Activated CD4-positive, alpha-beta T cell treated with anti-CD3 and anti-CD28 coated beads for 24 hours (primary cell): ENCODE measurements at regions not wholly inside any gene's neighbourhood (a gene's known extent, or its start where the extent isn't known, plus 50 kb on each side); places are given as distances from the start of the nearest gene placed in this dataset.
"Not testable (repeated sequence)": the region's sequence is repeated elsewhere in the genome, so short reads cannot be mapped to it uniquely, and the experiment has no call there.

Source experiments
- DNase-seq, 2 donors: peaks; one replicate each; pipeline ENCODE4 v3.0.0-alpha.2; 2020; ENCODE audit warnings: low read depth in 2 of 2

DNA sequence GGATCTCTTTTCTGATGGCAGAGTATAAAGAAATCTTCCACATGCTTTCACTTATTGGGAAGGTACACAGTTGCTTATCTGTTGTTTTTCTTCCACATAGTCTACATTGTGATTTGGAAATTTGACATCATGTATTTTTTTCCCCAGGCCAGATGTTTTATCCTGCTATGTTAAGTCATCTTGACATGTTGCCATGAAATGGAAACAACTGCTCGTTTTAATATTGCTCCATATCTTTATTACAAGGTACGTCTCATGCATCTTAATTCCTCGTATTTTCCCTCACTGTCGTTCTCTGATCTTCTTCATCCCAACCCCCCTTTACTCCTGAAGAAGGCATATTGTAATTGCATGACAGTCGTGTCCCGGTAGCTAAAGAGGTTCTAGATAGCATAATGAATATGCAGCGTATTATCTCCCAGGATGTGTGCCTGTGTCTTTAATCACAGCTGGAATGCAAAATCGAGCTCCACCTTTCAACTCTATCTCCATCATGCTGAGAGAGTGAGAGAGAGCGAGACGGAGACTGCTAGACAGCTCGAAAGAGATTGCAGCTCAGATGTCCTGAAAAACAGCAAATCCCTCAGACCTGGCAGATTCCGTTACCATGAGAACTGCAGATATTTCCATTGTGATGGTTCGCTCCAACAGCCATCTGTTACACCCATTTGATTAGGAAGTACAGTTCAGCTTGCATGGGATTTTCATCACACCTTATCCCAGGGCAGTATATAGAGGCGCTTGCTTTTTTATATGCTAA lies 281.7 kb downstream of the TMEM38B start:
- DNase-seq: no peak

DNA sequence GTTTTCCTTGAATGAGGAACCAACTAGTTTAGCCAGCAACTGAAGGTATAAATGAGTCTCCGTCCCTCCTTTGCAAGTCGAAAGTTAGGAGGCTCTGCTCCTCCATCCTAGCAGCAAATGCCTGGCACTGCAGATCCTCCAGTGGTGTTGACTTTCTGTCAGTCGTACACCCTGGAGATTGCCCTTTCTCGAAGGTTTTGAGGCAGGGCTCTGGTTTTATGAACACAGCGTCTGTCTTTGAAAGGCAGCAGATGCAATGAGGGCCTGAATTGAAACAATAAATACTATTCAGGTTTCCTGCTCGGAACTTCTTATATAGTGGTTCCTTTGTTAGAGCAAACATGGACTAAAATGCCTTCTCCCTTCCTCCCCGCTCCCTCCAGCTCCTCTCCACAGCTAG lies 284.0 kb downstream of the TMEM38B start:
- no peak for DNase-seq

DNA sequence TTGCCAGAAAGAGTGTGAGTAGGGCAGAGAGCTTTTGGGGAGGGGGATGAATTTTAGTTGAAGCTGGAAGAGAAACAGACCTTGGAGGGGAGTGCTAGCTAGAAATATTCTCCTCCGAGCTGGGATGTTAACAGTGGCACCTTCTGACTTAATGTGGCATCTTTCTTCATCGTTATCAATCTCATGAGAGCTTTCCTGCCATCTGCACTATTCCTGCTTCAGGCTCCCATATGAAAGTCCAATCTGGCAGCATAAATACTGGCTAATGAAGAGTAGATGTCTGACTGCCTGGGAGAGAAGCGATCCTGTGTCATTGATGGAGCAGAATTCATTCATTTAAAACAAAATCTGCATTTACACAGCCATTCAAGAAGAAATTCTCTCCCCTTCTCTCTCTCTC lies 284.5 kb downstream of the TMEM38B start:
- DNase-seq: no peak

DNA sequence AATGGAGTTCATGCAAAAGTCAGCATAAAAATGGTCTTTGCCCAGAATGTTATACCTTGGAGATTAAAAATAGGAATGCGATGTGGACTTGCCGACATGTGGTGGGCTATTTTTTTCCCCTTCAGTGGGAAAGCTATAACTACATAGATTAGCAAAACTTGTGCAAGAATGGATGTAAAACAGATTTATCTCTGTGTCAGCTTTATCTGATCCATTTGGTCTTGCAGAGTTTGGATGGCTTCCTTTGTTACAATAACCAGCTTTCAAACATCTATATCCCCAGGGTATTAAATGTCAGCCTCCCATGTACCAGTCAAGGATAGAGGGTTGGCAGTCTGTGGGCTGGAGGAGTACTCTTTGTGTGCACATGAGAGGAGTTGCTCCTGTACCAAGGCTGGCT lies 284.9 kb downstream of the TMEM38B start:
- DNase-seq: no peak

DNA sequence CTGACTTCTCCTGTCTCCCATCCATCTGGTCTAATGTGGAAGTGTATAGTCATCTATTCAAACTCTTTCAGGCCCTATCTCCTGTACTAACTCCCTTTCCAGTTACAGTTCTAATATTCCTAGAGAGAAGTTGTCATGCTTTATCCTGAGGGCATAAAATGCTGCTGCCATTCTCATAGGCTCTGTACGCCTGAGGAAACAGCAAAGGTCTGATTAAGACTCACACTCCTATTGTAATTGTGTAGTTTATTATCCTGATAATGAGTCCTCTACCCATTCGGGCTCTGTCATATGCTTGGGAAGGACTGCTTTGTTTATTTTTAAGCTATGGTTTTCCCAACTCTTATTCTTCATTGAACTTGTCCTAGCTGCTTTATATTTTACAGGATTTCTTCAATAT lies 290.4 kb downstream of the TMEM38B start:
- no peak for DNase-seq

DNA sequence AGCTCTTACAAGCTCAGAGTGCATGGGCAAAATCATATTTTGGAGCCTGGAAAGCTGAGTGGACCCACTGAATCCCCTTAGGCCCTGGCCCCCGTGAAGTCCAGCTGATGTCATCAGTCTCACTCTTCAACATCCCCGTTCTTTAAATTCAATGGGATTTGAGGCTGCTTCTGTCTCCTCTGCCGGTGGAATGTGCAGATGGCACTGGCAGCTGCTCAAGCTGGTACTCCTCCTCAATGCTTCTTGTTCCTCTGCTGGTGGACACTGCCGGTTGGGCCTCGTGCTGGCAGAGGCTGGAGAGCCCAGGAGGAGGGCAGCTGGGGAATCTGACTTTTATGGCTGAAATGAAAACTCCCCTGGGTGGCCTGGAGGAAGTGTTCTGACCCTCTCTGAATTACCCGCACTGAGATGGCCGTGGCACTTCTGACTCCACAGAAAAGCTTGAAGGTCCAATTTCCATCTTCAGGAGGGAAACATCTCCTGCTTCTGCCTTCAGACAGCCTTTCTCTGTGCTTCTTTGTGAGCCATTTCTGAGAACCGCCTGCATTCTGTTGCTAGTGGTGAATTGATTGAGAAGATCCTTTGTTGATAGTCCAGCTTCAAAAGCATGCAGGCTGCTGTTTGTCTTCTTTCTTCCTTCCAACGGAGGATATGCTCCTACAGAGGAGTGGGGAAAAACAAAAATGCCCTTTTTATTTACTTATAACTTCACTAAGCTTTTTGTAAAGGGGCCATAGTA lies 298.9 kb downstream of the TMEM38B start:
- DNase-seq: no peak

DNA sequence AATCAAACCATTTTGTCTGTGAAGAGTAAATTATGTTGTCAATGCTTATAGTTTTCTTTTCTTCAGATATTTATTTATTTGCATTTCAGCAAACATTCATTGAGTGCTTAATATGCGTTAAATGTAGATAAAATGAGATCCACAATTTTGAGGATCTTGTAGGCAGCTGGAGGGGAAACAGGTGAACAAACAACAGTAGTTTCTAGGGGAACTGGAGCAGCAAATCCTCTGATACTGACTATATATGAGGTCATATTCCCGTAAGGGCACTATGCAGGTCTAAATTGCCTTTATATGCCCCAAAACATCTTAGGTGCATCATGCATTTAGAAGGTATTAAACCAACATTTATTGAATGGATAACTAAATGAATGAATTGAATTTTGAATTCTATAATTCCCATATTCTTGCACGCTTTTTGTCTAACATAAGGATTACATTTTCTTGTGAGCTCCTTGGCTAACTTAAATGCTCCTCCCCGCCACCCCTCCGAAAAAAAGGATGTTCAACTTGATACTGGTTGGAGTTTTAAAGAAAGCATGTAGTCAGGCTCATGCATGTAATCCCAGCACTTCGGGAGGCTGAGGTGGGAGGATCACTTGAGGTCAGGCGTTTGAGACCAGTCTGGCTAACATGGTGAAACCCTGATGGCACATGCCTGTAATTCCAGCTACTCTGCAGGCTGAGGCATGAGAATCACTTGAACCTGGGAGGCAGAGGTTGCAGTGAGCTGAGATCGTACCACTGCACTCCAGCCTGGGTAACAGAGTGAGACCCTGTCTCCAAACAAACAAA lies 299.8 kb downstream of the TMEM38B start:
- no peak for DNase-seq

DNA sequence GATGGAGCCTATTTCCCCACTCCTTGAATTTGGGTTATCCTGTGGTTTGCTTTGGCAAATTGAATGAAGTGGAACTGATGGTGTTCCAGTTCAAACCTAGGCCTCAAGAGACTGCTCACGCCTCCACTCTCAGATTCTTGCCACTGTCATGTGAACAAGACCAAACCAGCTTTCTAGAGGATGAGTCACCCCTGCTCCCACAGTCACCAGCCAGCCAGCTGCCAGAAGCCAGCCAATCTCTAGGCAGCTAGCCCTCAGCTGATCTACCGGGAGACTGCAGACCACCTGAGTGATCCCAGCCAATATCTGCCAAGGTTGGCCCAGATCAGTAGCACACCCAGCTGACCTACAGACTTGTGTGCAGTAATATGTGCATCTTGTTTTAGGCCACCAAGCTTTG lies 300.6 kb downstream of the TMEM38B start:
- DNase-seq: no peak

DNA sequence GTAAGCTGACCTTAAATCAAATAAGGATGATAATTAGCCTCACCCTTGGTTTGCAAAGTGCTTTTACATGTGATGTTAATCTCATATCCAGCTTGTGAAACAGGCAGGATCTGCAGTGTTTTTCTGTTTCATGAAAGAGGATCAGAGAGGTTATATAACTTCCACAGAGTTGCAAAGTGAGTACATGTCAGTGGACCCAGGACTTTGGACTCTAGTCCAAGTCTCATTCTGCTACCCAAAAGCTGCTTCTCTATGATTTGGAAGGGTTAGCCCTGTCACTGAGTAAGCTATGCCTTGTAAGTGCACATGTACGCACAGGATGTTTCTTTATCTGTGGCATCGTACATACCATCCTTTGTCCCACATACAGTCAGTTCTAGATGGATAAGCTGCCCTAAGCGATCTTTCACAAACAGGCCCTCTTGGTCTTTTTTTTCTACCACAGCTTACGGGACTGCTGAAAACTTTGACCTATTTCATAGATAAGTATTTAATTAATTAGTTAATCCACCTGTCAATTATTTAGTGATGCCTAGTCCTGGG lies 322.9 kb downstream of the TMEM38B start:
- no peak for DNase-seq

DNA sequence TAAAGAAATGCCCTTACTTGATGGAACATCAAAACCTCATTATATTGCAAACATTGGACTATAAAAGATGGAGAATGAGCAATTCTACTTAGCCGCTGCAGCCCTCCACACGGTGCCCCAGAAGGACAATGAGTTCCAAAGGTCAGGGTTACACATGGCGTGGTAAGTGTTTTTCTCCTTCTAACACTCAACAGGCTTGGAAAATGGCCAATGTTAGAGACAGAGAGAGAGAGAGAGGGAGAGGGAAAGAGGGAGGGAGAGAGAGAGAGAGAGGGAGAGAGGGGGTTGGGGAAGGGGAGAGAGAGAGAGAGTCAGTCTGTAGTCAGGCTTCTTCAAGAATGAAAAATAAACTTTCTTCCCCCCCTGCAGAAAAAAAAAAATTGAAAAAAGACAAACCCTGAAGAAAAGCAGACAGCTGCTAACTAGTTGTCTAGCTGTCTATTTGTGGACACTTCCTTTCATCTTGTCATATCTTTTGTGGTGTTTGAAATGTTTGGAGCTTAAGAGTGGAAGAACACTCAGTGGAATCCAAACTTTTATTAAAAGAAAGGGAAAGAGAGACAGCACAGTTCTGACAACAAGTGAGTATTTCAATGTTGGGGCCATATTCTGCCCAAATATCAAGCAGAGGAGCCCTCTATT lies 324.8 kb downstream of the TMEM38B start:
- no peak for DNase-seq

DNA sequence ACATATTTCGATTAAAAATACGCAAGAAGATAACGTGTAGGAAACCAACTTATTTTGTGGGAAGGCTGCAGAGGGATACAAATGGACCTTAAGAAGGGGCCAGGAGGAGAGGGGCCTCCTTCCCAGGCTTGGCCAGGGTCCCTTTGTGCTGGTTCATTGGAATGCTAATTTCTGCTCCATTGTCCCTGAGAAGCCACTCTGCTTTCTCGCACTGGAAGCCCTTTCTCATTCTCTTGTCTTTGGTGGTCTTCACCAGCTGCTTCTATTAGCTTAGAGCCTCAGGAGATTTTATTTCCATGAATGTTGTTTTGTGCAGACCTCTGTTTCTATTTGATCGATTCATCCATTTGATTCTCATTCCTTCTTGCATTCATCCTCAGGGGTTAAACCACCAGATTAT lies 325.4 kb downstream of the TMEM38B start:
- no peak for DNase-seq

DNA sequence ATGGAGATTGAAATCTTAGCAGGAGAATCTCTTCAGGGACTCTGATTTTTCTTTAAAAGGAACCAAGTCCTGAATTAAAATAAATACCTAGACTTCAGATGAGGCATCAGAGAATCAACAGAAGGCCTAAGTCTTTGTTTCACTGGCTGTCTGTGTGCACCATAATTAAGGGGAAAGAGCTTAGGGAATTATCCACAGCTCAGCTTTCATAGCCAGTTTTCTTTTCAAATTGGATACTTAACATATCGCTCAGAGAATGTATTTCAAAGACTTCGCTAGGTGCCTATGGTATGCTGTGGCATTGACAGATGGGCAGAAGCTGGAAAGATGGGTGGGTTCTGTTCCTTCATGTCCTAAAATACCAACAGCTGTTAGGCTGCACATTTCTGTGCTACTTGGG lies 325.8 kb downstream of the TMEM38B start:
- DNase-seq: no peak

DNA sequence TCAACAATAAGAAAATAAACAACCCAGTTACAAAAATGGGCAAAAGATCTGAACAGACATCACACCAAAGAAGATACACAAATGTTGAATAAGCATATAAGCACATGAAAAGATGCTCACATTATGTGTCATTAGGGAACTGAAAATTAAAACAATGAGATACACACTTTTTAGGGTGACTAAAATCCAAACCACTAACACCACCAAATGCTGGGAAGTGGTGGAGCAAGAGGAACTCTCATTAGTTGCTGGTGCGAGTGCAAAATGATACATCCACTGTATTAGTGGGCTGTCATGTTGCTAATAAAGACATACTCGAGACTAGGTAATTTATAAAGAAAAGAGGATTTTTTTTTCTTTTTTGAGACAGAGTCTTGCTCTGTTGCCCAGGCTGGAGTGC lies 329.1 kb downstream of the TMEM38B start:
- DNase-seq: no peak

DNA sequence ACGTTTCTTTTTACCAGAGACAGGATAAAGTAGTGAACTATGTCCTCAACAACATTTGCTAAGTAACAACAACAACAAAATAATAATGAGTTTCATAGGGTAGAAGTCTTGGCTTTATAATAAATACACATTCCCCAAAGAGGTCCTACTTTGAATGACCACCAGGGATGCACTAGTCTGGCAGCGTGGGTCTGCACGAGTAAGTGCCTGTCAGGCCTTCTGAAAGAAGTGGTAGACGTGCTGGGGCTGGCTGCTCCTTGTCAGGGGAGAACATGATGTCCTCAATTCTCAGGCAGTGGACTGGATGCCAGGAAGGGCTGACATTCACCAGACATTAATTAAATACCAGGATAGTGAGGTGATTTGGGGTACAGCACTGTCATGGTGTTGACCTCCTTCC lies 331.1 kb downstream of the TMEM38B start:
- no peak for DNase-seq

DNA sequence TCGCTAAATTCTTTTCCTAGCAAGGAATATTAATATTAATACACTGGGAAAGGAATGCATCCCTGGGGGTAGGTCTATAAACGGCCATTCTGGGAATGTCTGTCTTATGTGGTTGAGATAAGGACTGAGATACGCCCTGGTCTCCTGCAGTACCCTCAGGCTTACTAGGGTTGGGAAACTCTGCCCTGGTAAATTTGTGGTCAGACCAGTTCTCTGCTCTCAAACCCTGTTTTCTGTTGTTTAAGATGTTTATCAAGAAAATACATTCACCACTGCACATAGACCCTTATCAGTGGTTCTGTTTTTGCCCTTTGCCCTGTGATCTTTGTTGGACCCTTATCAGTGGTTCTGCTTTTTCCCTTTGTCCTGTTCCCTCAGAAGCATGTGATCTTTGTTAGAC lies 335.8 kb downstream of the TMEM38B start:
- DNase-seq: not testable (repeated sequence)

DNA sequence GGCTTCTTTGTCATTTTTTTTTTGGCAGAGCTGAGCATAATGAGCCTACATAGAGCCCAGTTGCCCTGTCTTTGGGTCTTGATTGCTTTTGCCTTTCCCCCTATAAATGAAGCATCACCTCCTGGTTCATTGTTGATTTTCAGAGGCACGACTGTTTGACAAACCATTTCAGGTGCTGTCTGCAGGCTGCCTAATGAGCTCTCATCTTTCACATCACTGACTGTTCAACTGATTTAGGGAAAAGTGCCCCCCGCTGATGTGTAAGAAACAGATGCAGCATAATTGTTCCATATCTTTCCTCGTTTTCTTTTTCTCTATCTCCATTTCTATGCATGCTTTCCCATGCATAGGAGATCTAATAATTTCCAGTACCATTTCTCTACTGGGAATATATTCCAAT lies 338.6 kb downstream of the TMEM38B start:
- DNase-seq: no peak

DNA sequence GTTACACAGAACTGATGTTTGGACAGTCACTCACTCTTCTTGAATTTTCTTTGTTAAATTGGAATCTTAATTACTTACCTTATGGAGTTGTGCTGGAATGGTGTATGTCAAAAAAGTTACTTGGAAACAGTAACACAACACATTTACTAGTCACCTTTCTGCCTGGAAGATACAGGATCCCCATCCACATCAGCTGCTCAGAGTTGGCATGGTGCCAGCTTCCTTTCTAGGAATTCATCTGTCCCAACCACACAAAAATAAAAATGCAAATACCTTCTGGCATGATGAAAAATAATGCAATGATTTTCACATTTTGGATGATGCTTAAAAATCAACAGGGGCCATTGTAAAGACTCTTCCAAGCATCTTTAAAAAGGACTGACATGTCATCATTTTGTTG lies 341.5 kb downstream of the TMEM38B start:
- DNase-seq: no peak

DNA sequence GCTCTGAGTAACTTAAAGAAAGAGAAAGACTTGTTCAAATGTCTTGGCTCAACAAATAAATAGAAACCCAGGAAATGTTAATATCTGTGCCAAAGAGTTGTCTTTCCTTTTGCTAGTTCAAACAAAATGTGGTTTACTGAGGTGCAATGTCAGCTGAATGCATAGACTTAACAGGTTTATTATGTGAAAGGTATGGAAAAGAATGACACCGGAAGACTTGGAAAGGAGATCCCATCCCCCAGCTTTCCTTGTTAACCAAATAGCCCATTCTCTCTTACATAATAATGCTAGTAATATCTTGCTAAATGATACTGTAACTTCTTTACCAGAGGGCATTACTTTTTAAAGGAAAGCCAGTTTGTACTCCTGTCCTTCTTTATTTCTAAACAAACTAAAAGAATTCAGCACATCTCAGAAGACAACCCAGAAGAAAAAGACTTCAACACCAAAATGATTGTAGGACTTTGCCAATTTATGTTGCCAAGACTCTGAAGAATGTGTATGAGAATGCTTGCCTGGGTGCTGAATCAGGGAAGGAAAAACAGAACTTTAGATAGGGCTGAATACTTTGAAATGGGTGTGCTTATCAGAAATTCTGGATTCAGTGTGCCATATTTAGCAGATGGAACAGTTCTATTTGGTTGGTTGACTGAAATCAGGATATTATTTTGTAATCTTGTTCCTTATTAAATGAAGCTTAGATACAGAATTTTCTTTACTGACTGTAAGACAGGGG lies 344.1 kb downstream of the TMEM38B start:
- DNase-seq: no peak

DNA sequence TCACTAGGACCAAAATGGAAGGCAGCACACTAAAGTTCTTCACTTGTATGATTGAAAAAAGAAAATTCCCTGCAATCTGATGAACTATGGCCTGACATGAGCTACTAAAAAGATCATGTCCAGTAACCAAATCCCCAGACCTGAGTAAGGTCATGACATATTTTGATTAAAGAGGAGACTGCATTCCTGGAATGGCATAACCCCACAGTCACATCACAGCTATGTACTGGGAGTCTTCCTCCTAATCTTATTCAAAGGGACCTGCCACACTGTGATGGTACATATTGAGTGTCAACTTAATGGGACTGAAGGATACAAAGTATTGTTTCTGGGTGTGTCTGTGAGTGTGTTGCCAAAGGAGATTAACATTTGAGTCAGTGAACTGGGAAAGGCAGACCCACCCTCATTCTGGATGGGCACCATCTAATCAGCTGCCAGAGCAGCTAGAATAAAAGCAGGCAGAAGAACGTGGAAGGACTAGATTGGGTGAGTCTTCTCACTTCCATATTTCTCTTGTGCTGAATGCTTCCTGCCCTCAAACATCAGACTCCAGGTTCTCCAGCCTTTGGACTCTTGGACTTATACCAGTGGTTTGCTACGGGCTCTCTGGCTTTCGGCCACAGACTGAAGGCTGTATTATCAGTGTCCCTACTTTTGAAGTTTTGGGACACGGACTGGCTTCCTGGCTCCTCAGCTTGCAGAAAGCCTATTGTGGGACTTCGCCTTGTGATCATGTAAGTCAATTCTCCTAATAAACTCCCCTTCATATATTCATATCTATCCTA lies 345.0 kb downstream of the TMEM38B start:
- no peak for DNase-seq

DNA sequence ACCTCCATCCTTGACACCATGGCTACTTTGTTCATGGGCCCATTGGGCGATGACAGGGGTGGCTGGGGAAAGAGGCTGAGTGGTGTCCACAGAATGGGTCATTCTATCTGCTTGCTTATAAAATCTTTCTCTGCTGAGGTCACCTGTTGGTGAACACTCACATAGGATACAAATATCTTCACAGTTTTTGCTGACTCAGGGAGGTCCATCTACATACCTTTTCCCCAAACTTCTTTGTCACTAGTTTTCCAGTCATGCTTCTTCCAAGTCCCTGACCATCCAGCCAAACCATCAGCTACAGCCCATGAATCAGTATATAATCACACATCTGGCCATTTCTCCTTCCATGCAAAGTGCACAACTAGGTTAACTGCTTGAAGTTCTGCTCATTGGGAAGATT lies 347.6 kb downstream of the TMEM38B start:
- DNase-seq: not testable (repeated sequence)
